ENCODE measurements at regions not wholly inside any gene's neighbourhood (a gene's known extent, or its start where the extent isn't known, plus 50 kb on each side); places are given as distances from the start of the nearest gene placed in this dataset.
"Not testable (repeated sequence)": the region's sequence is repeated elsewhere in the genome, so short reads cannot be mapped to it uniquely, and the experiment has no call there.

DNA sequence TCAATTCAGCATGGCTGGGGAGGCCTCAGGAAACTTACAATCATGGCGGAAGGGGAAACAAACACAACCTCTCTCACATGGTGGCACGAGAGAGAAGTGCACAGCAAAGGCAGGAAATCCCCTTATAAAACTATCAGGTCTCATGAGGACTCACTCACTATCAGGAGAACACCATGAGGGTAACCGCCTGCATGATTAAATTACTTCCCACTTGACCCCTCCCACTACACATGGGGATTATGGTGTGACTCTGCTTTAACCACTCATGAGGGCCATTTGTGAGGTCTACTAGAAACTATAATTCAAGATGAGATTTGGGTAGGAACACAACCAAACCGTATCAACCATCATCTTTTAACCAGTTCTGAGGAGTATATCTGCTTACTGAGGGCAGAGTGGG lies 387.4 kb upstream of the NFIA start:
- no peaks in the 10 kb centered on the region for H3K36me3 ChIP-seq (ENCODE audit: insufficient read depth, low read depth, low read length)
- no peaks in the 10 kb centered on the region for H3K27me3 ChIP-seq (ENCODE audit: insufficient read depth, low read length)
- peaks cover 2% of the 10 kb centered on the region for H3K9me3 ChIP-seq (ENCODE audit: insufficient read depth, low read depth, low read length)
- no peak overlapping the region for H3K4me3 ChIP-seq (ENCODE audit: low read length)
- H3K4me1 ChIP-seq (ENCODE audit: insufficient read depth, low read length), result no peaks in the 10 kb centered on the region
- no peak overlapping the region for H3K27ac ChIP-seq (ENCODE audit: low read length)
- H3K9ac ChIP-seq (ENCODE audit: low read depth, low read length), result no peak overlapping the region

DNA sequence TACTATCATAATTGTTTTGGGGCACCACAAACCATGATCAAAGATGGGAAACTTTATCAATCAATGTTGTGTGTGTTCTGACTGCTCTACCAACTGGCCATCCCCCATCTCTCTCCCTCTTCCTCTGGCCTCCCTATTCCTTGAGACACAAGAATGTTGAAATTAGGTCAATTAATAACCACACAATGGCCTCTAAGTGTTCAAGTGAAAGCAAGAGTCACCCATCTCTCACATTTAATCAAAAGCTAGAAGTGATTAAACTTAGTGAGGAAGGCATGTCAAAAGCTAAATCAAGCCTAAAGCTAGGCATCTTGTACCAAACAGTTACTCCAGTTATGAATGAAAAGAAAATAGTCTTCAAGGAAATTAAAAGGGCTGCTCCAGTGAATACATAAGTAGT lies 390.3 kb upstream of the NFIA start:
- H3K27ac ChIP-seq (ENCODE audit: low read length), result no peak overlapping the region
- H3K4me3 ChIP-seq (ENCODE audit: low read length), result no peak overlapping the region
- no peaks in the 10 kb centered on the region for H3K36me3 ChIP-seq (ENCODE audit: insufficient read depth, low read depth, low read length)
- H3K27me3 ChIP-seq (ENCODE audit: insufficient read depth, low read length), result no peaks in the 10 kb centered on the region
- no peak overlapping the region for H3K9ac ChIP-seq (ENCODE audit: low read depth, low read length)
- H3K4me1 ChIP-seq (ENCODE audit: insufficient read depth, low read length), result no peaks in the 10 kb centered on the region
- peaks cover 9% of the 10 kb centered on the region for H3K9me3 ChIP-seq (ENCODE audit: insufficient read depth, low read depth, low read length)

DNA sequence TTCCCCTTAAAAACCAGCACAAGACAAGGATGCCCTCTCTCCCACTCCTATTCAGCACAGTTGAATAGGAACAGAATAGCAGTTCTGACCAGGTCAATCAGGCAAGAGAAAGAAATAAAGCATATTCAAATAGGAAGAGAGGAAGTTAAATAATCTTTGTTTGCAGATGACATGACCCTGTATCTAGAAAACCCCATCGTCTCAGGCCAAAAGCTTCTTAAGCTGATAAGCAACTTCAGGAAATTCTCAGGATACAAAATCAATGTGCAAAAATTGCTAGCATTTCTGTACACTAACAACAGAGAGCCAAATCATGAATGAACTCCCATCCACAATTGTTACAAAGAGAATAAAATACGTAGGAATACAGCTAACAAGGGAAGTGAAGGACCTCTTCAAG lies 394.1 kb upstream of the NFIA start:
- not testable (repeated sequence) for H3K27me3 ChIP-seq (ENCODE audit: insufficient read depth, low read length); H3K4me1 ChIP-seq (ENCODE audit: insufficient read depth, low read length); H3K27ac ChIP-seq (ENCODE audit: low read length); H3K36me3 ChIP-seq (ENCODE audit: insufficient read depth, low read depth, low read length); H3K4me3 ChIP-seq (ENCODE audit: low read length); H3K9ac ChIP-seq (ENCODE audit: low read depth, low read length); H3K9me3 ChIP-seq (ENCODE audit: insufficient read depth, low read depth, low read length)

DNA sequence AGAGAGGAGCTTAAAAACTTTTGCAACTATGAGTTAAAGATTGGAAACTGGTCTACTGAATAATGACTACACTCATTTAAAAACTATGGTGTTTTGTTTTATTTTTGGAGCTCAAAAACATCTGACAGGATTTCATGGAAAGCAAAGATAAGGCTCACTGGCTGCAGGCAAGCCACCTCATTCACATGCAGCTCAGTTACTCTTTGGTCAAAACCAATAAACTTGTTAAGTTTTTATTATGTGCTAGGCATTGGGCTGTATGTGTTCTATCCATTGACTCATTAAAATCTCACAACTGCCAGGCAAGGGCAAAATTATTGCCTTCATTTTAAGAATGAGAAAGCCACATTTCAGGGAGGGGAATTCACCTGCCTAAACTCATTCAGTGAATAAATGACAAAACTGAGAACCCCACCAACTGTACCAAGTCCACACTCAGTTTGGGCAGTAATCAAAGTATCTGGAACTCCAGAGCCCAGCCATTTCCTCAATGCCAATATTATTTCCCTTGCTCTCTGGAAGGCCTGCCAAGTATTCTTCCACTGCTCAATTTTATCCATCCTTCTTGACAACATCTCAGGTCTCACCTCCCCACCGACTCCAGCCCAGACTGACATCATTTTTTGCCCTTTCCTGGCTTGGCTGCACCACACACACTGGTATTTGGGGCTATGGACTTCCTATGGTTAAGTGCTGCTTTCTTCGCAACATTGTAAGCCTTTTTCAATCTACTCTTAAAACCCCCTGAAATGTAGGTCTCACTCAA lies 401.1 kb upstream of the NFIA start:
- Histone ChIP-seq H3K36me3 (ENCODE audit: insufficient read depth, low read depth, low read length) (no peaks in the 10 kb centered on the region), H3K4me1 (ENCODE audit: insufficient read depth, low read length) (peaks cover 16% of the 10 kb centered on the region), H3K9ac (ENCODE audit: low read depth, low read length) (no peak overlapping the region), H3K27ac (ENCODE audit: low read length) (no peak overlapping the region), H3K27me3 (ENCODE audit: insufficient read depth, low read length) (no peaks in the 10 kb centered on the region), H3K9me3 (ENCODE audit: insufficient read depth, low read depth, low read length) (no peaks in the 10 kb centered on the region), H3K4me3 (ENCODE audit: low read length) (no peak overlapping the region)

DNA sequence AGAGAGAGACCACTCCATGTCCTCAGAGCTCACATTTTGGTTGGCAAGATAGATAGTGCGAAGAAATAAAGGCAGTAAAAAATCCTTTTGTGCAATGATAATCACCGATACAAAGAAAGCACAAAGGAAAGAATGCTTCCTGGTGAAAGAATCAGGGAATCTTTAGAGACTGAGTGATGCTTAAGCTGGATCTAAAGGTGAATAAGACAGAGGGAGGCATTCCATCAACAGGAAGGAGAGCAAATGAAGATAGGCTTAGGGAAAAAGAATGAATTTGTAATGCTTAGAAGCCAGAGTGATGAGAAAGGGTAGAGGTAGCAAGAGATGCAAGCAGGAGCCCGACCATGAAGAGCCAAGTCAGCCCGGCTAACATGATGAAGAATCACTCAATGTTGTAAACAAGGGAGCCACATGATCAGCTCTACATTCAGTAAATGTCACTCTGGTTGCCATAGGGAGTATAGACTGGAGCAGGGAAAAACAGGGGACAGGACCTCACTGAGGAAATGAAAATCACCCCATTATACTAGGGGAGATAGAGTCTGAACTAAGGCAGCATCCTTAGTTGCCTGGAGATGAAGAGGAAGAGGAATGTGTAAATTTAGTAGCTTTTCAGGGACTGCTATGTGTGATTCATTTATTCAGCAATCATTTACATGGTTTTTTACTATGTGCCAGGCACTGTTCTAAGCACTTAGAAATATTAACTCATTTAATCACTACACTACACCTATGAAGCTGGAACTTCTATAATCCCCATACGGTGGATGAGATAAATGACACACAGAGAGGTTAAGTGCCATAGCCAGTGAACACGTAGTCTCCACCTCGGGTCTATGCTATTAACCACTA lies 402.6 kb upstream of the NFIA start:
- Histone ChIP-seq H3K4me3 (ENCODE audit: low read length) (no peak overlapping the region), H3K4me1 (ENCODE audit: insufficient read depth, low read length) (peaks cover 16% of the 10 kb centered on the region), H3K27me3 (ENCODE audit: insufficient read depth, low read length) (no peaks in the 10 kb centered on the region), H3K27ac (ENCODE audit: low read length) (no peak overlapping the region), H3K36me3 (ENCODE audit: insufficient read depth, low read depth, low read length) (no peaks in the 10 kb centered on the region), H3K9me3 (ENCODE audit: insufficient read depth, low read depth, low read length) (no peaks in the 10 kb centered on the region), H3K9ac (ENCODE audit: low read depth, low read length) (no peak overlapping the region)

DNA sequence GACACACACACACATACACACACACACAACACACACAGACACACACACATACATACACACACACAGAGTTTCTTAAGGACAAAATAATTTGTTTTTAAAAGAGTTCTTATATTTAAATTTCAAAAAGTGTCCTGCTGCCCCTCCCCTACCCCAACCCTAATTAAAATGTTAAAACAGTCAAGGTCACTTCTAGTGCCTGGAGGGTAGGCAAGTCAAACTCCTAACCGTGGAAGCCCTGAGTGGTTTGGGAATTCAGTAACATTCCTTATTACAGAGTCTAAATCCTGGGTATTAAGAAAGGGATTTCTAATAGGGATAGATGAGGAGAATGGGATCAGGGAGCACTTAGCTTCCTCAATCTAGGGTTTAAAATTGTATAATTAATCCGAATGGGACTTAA lies 403.6 kb upstream of the NFIA start:
- no peaks in the 10 kb centered on the region for H3K9me3 ChIP-seq (ENCODE audit: insufficient read depth, low read depth, low read length)
- no peak overlapping the region for H3K27ac ChIP-seq (ENCODE audit: low read length)
- H3K4me1 ChIP-seq (ENCODE audit: insufficient read depth, low read length), result peaks cover 16% of the 10 kb centered on the region
- H3K36me3 ChIP-seq (ENCODE audit: insufficient read depth, low read depth, low read length), result no peaks in the 10 kb centered on the region
- no peak overlapping the region for H3K4me3 ChIP-seq (ENCODE audit: low read length)
- H3K27me3 ChIP-seq (ENCODE audit: insufficient read depth, low read length), result no peaks in the 10 kb centered on the region
- no peak overlapping the region for H3K9ac ChIP-seq (ENCODE audit: low read depth, low read length)

DNA sequence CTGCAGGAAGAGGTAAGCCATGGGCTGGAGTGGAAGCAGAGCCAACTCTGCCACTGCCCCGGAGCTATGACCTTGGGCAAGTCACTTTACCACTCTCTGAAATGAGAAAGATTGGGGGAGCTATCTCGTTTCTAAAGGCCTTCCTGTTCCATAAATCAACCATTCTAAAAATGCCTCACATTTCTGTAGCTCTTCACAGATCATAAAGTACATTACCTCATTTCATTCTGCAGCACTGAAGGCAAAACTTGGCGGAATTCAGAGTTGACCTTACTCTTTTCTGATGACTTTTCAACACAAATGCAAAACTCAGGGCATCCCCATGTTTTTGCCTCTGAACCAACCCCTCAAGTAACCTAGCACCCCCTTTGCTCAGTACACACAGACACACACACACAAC lies 404.0 kb upstream of the NFIA start:
- H3K9me3 ChIP-seq (ENCODE audit: insufficient read depth, low read depth, low read length), result no peaks in the 10 kb centered on the region

DNA sequence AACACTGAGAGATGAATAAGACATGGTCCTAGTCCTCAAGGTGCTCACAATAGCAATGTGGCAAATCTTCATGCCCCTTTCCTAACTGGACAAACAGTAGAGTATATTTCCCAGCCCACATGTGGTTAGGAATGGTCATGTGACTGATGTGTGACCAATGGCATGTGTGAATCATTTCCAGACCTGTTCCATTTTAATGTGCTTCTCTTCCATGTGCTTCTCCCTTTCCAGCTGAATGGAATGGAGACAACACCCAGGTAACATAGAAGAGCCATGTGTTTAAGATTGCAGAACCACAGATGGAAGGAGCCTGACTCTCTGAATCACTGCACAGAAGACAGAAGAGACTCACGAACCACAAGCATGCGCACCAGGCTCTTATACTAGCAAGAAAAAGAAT lies 409.9 kb upstream of the NFIA start:
- no peaks in the 10 kb centered on the region for H3K4me1 ChIP-seq (ENCODE audit: insufficient read depth, low read length)
- no peak overlapping the region for H3K27ac ChIP-seq (ENCODE audit: low read length)
- H3K27me3 ChIP-seq (ENCODE audit: insufficient read depth, low read length), result no peaks in the 10 kb centered on the region
- no peak overlapping the region for H3K9ac ChIP-seq (ENCODE audit: low read depth, low read length)
- H3K4me3 ChIP-seq (ENCODE audit: low read length), result no peak overlapping the region
- no peaks in the 10 kb centered on the region for H3K9me3 ChIP-seq (ENCODE audit: insufficient read depth, low read depth, low read length)
- H3K36me3 ChIP-seq (ENCODE audit: insufficient read depth, low read depth, low read length), result no peaks in the 10 kb centered on the region

More for the DNA sequence above, 404.0 kb upstream of the NFIA start:
- no peak overlapping the region for H3K9ac ChIP-seq (ENCODE audit: low read depth, low read length)
- no peak overlapping the region for H3K27ac ChIP-seq (ENCODE audit: low read length)
- H3K36me3 ChIP-seq (ENCODE audit: insufficient read depth, low read depth, low read length), result no peaks in the 10 kb centered on the region
- peaks cover 16% of the 10 kb centered on the region for H3K4me1 ChIP-seq (ENCODE audit: insufficient read depth, low read length)
- H3K4me3 ChIP-seq (ENCODE audit: low read length), result no peak overlapping the region
- no peaks in the 10 kb centered on the region for H3K27me3 ChIP-seq (ENCODE audit: insufficient read depth, low read length)

DNA sequence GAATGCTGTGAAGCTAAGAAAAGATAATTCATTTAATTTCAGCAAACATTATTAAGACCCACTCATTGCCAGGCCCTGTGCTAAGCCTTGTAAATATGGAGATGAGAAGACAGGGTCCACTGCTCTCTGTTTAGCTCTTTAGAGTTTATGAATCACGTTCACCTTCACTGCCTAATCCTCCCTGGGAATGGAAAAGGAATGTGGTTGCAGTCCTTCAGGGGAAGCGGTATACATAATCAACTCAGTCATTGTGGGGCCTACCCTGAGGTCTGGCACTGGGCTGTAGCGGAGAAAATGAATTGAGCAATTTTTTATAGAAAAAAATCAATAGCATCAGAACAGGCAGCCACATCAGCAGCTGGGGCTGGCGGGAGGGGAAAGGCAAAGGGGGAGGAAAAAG lies 412.1 kb upstream of the NFIA start:
- Histone ChIP-seq H3K4me3 (ENCODE audit: low read length) (no peak overlapping the region), H3K9ac (ENCODE audit: low read depth, low read length) (no peak overlapping the region), H3K27ac (ENCODE audit: low read length) (no peak overlapping the region), H3K36me3 (ENCODE audit: insufficient read depth, low read depth, low read length) (no peaks in the 10 kb centered on the region), H3K9me3 (ENCODE audit: insufficient read depth, low read depth, low read length) (no peaks in the 10 kb centered on the region), H3K4me1 (ENCODE audit: insufficient read depth, low read length) (no peaks in the 10 kb centered on the region), H3K27me3 (ENCODE audit: insufficient read depth, low read length) (no peaks in the 10 kb centered on the region)

DNA sequence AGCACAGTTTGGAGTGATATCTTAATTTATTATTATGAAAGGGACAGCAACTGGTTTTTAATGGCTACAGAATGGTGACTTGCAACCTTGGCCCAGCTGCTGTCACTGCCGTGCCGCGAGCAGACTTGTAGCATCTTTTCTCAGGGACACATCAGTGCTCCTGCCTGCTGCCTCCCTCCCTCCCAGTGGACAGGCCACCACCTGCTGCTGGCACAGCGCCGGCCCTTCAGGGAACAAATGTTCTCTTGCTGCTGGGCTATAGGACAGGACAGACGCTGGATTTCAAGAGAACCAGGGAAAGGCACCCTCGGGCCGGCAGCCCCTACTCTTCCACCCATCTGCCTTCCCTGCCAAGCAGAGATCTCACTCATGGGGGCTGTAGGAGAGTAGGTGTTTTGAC lies 413.8 kb upstream of the NFIA start:
- H3K36me3 ChIP-seq (ENCODE audit: insufficient read depth, low read depth, low read length), result no peaks in the 10 kb centered on the region
- H3K9ac ChIP-seq (ENCODE audit: low read depth, low read length), result no peak overlapping the region
- no peaks in the 10 kb centered on the region for H3K27me3 ChIP-seq (ENCODE audit: insufficient read depth, low read length)
- H3K4me3 ChIP-seq (ENCODE audit: low read length), result no peak overlapping the region
- H3K4me1 ChIP-seq (ENCODE audit: insufficient read depth, low read length), result no peaks in the 10 kb centered on the region
- no peaks in the 10 kb centered on the region for H3K9me3 ChIP-seq (ENCODE audit: insufficient read depth, low read depth, low read length)
- no peak overlapping the region for H3K27ac ChIP-seq (ENCODE audit: low read length)

DNA sequence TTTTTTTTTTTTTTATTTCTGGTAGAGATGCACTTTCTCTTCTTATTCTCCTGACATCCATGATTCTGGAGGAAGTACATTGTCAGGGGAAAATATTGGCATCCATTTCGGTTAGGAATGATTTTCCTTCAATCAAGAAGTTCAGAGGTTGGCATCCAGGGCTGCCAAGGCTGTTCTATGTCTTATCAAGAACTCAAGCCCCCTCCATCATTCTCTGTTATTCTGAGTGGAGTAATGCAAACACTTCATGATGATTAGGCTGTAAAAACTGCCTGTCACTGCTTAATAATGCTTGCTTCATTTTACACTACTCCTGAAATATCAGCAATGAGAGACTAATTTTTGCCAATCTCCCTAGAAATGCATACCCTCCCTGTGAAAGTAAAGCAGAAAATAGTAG lies 417.1 kb upstream of the NFIA start:
- H3K4me1 ChIP-seq (ENCODE audit: insufficient read depth, low read length), result no peaks in the 10 kb centered on the region
- H3K9me3 ChIP-seq (ENCODE audit: insufficient read depth, low read depth, low read length), result no peaks in the 10 kb centered on the region
- no peaks in the 10 kb centered on the region for H3K27me3 ChIP-seq (ENCODE audit: insufficient read depth, low read length)

DNA sequence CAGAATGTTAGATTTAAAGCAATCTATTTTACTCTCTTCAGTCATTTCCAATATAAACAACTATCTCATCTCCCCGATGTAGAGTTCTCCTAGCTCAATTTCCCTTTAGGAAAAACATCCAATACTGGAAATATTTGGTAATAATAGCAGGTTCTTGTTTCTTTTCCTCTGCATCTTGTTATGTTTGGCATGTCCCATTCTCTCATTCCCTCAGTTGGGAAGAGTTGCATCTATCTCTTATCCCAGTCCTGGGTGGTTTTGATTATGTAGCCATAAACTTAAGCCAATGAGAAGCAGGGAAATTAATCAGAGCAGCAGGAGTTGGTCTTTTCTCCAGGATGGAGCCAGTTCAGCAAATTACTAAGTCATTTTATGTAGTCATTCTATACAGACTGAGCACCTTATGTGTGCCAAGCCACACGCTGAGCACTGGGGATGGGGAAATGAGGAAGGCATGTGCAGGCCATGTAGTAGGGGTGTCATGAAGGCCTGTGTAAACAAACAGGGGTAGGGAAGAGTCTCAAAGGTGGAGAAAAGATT lies 418.2 kb upstream of the NFIA start:
- H3K9me3 ChIP-seq (ENCODE audit: insufficient read depth, low read depth, low read length), result no peaks in the 10 kb centered on the region
- no peaks in the 10 kb centered on the region for H3K4me1 ChIP-seq (ENCODE audit: insufficient read depth, low read length)
- H3K9ac ChIP-seq (ENCODE audit: low read depth, low read length), result no peak overlapping the region
- no peaks in the 10 kb centered on the region for H3K27me3 ChIP-seq (ENCODE audit: insufficient read depth, low read length)
- H3K36me3 ChIP-seq (ENCODE audit: insufficient read depth, low read depth, low read length), result no peaks in the 10 kb centered on the region
- H3K4me3 ChIP-seq (ENCODE audit: low read length), result no peak overlapping the region
- no peak overlapping the region for H3K27ac ChIP-seq (ENCODE audit: low read length)

More for the DNA sequence above, 417.1 kb upstream of the NFIA start:
- Histone ChIP-seq H3K36me3 (ENCODE audit: insufficient read depth, low read depth, low read length) (no peaks in the 10 kb centered on the region), H3K9ac (ENCODE audit: low read depth, low read length) (no peak overlapping the region), H3K4me3 (ENCODE audit: low read length) (no peak overlapping the region), H3K27ac (ENCODE audit: low read length) (no peak overlapping the region)

Measured in iPS-20b (cell line).